GM06990 (cell line): ENCODE measurements at regions not wholly inside any gene's neighbourhood (a gene's known extent, or its start where the extent isn't known, plus 50 kb on each side); places are given as distances from the start of the nearest gene placed in this dataset.
"Not testable (repeated sequence)": the region's sequence is repeated elsewhere in the genome, so short reads cannot be mapped to it uniquely, and the experiment has no call there.

ENCODE experiments used
- DNase-seq: peaks from one replicate; pipeline ENCODE4 v3.0.0-alpha.2; 2011; ENCODE audit not compliant: insufficient read length; ENCODE audit errors: extremely low read depth
- H3K27me3 ChIP-seq: replicated peaks from 2 replicates; pipeline ENCODE4 v1.6.0; 2011; ENCODE audit warnings: low read length; ENCODE audit not compliant: control insufficient read depth, insufficient read depth
- H3K36me3 ChIP-seq: 2 replicates; pipeline ENCODE4 v1.5.1; 2011; ENCODE audit warnings: low read length; ENCODE audit not compliant: control insufficient read depth, insufficient read depth
- H3K4me3 ChIP-seq: replicated peaks from 2 replicates; pipeline ENCODE4 v1.5.1; 2011; ENCODE audit warnings: low read depth, mild to moderate bottlenecking, control low read depth, low read length
- CTCF ChIP-seq: IDR thresholded peaks from 2 replicates; pipeline ENCODE4 v1.5.1; 2011; ENCODE audit warnings: low read length, control low read depth, mild to moderate bottlenecking, inconsistent platforms; ENCODE audit not compliant: insufficient read depth, poor library complexity, severe bottlenecking

GRCh38 chr11:33530815-33531214 is 169.8 kb downstream of the C11orf91 start:
- TF ChIP-seq CTCF = no peak
- Histone ChIP-seq H3K36me3 (no peaks in the 10 kb centered on the region), H3K4me3 (no peak overlapping the region), H3K27me3 (no peaks in the 10 kb centered on the region)
- DNase-seq = no peak

GRCh38 chr11:33529461-33529860 is 171.2 kb downstream of the C11orf91 start:
- H3K27me3 ChIP-seq = no peaks in the 10 kb centered on the region
- H3K4me3 ChIP-seq = no peak overlapping the region
- H3K36me3 ChIP-seq = no peaks in the 10 kb centered on the region
- no peak for DNase-seq
- TF ChIP-seq CTCF = no peak

GRCh38 chr11:33527738-33528137 is 172.9 kb downstream of the C11orf91 start:
- H3K4me3 ChIP-seq, H3K36me3 ChIP-seq, H3K27me3 ChIP-seq, DNase-seq: not testable (repeated sequence)

- Histone ChIP-seq H3K4me3 (no peak overlapping the region), H3K36me3 (no peaks in the 10 kb centered on the region), H3K27me3 (no peaks in the 10 kb centered on the region)
- no peak for DNase-seq
- TF ChIP-seq CTCF = peak; percentile 8
Observed at GRCh38 chr11:33525789-33526188, 174.8 kb downstream of the C11orf91 start.

GRCh38 chr11:33521384-33521783 is 179.2 kb downstream of the C11orf91 start:
- H3K27me3 ChIP-seq = no peaks in the 10 kb centered on the region
- no peak overlapping the region for H3K4me3 ChIP-seq
- H3K36me3 ChIP-seq = no peaks in the 10 kb centered on the region
- TF ChIP-seq CTCF = no peak
- DNase-seq = no peak

- H3K4me3 ChIP-seq = no peak overlapping the region
- no peaks in the 10 kb centered on the region for H3K27me3 ChIP-seq
- no peak for DNase-seq
- no peaks in the 10 kb centered on the region for H3K36me3 ChIP-seq
- TF ChIP-seq CTCF = no peak
Observed at GRCh38 chr11:33520112-33520511, 180.5 kb downstream of the C11orf91 start.
